GM18519 (cell line): ENCODE measurements at regions not wholly inside any gene's neighbourhood (a gene's known extent, or its start where the extent isn't known, plus 50 kb on each side); places are given as distances from the start of the nearest gene placed in this dataset.
"Not testable (repeated sequence)": the region's sequence is repeated elsewhere in the genome, so short reads cannot be mapped to it uniquely, and the experiment has no call there.

ENCODE experiments used
- ATAC-seq: cut with Tn5 transposase; IDR thresholded peaks from one replicate; pipeline ENCODE4 v1.9.1; 2021; ENCODE audit warnings: mild to moderate bottlenecking, moderate library complexity; ENCODE audit not compliant: unreplicated experiment, low FRiP score

DNA sequence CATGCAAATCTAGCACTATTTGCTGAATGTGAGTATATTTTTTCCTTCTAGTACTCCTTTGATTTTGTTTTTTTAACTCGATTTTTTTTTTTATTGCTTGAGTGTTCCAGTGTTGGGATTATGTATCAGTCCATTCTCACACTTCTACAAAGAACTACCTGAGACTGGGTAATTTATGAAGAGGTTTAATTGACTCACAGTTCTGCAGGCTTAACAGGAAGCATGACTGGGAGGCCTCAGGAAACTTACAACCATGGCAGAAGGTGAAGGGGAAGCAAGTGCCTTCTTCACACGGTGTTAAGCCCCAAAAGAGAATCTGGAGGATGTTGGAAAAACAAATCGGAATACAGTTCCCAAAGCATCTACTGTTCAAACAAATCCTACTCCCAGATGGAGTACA, 69.1 kb downstream of the ZNF518B start:
- ATAC-seq = not testable (repeated sequence)

DNA sequence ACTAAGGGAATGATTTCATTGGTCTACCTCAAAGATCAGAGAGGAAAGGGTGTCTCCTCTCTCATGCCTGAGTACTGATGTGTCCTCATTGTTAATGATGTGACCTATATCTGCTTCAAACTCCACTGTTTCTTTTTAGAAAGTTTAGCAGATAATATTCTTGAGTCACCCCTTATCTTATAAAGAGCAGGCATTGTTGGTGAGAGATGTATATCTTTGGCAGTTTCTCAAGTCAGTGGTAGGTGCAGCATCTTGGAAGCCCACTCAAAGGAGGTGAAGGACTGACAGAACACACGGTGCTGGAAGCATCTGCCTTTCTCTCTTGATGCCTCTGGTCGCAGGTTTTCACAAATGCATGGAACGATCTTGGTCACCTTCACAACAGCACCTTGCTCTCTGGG, 71.2 kb downstream of the ZNF518B start:
- no peak for ATAC-seq

DNA sequence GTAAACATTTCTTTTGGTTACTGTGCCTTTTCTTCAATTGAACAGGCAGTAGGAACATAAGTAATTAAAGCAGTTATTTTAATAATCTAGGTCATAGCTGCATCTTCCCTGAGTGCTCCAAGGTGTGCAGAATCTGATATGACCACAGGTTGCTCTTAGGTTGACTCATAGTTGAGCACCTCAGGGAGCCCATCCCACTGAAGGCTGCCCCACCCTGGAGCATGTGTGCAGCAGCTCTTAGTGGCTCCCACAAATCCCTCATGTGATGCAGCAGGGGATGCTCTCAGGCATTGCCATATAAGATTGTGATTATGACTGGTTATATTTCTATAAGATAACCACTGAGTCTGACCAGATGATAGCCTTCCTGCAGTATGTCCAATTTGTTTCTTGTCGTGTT, 72.3 kb downstream of the ZNF518B start:
- no peak for ATAC-seq

DNA sequence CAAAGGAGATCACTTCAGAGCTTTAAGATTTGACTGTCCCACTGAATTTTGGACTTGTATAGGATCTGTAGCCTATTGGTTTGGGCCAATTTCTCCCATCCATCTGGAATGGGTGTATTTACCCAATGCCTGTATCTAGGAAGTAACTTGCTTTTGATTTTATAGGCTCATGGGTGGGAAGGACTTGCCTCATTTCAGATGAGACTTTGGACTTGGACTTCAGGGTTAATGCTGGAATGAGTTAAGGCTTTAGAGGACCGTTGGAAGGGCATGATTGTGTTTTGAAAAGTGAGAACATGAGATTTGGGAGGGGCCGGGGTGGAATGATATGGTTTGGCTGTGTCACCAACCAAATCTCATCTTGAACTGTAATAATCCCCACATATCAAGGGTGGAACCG, 73.8 kb downstream of the ZNF518B start:
- no peak for ATAC-seq

DNA sequence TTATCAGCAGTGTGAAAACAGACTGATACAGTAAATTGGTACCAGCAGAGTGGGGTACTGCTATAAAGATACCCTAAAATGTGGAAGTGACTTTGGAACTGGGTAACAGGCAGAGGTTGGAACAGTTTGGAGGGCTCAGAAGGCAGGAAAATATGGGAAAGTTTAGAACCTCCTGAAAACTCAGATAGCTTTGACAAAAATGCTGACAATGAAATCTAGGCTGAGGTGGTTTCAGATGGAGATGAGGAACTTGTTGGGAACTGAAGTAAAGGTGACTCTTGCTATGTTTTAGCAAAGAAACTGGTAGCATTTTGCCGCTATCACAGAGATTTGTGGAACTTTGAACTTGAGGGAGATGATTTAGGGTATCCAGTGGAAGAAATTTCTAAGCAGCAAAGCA, 75.1 kb downstream of the ZNF518B start:
- ATAC-seq = not testable (repeated sequence)

DNA sequence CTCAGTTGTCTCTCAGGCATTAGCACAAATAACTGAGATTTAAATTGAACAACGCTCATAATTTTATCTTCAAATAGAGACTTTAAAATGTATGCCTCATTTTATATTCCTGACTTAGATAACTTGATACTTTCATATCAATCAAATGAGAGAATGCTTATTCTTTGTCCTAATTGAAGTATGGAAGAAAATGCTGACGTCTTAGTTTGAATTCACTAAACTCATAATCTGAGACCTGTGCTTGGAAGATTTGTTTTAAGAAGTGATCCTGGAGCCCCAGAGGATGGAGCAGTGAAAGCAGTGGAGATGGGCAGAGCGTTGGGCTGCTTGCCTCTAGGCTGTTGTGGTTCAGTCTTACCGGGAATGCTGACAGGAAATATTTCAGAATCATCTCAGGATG, 76.1 kb downstream of the ZNF518B start:
- ATAC-seq = no peak

DNA sequence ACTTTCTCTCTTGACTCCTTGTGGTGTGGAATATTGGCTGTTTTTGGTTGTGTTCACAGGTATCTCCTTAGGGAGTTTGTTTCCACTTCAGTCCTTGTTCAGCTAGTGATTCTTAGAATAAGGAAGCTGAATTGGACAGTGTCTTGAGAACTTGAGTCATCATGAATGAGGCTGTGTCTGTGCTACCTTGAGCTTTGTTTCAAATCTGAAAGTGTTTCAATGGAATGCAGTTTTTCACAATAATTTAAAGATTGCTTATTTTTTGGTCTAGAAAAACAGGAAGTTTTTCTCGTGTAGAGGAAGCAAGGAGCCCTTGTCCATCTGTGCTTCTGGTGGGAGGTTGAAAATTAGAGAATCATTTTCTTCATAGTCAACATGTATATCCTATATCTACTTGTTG, 76.5 kb downstream of the ZNF518B start:
- no peak for ATAC-seq

DNA sequence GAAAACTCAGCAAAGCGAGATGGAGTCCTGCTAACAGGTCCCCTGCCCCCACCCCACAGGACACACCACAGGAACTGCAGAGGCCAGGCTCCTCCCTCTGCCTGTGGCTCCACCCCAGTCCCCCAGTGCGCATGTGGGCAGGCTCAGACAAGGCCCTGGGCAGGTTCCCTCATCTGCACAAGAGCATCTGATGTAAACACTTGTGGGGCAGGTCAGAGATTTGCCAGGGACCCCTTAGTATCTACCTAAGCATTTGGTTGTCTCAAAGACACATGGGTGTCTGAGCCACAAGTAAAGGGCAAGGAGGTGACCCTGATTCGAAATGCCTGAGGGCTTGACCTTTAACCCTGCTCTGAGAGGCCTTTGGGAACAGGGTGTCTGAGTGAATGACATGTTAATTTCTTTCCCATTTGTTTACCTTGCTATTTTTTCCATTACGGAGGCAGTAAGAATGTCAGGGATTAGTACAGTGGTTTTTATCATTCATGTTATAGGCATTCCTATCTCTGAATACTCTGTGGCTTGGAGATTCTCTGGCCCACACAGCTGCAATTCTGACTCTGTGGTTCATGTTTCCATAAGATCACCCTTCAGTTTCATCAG, 85.3 kb downstream of the ZNF518B start:
- no peak for ATAC-seq

DNA sequence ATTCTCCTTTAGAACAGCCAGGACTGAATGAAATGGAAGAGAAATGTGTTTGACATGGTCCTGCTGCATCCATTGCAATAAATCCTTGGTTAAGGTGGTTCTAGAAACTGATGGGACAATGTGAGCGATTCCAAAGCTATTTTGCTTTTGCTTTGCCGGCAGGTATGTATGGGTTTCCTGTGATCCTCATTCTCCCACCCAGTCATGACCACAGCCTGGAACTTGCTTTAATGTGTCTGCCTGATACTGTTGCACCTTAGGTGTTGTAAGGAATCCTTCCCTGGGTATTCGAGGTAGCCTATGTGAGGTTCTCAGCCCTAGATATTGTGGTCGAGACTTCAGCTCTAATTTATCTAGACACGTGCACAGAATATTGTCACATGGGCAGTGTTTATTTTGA, 86.1 kb downstream of the ZNF518B start:
- no peak for ATAC-seq

DNA sequence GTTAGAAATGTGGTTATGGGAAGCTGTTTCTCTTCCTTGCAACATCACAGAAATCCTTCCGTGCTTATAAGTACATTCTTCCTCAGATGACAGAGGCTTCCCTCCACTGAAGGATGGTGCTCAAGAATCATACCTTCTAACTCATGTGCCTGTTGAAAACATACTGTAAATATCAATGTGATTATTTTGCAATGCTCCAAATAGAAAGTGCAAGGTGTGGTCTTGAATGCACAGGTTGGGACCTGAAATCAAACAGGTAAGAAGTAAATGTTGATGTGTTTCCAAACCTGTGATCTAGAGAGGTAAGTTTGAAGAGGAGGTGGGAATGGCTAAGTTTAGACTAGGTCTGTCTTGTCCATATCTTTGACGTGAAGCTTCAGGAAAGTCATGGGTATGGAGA, 87.7 kb downstream of the ZNF518B start:
- ATAC-seq = no peak

DNA sequence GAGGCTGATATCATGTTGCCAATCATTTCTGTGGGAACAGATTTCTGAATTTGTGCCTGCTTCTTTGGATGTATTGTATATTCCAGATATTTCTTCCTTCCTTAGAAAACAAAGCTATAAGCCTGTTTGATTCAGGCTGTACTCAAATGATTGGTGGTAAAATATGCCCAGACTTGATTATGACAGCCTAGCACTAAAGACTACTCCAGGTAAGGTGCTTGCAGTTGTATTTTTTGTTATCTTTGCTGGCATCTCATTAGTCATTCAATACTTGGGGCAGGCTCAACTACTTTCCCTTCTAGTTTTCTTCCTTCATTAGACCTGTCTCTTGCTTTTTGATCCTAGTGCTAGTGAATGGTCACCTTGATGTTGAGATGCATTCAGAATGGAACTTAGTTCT, 90.6 kb downstream of the ZNF518B start:
- no peak for ATAC-seq

DNA sequence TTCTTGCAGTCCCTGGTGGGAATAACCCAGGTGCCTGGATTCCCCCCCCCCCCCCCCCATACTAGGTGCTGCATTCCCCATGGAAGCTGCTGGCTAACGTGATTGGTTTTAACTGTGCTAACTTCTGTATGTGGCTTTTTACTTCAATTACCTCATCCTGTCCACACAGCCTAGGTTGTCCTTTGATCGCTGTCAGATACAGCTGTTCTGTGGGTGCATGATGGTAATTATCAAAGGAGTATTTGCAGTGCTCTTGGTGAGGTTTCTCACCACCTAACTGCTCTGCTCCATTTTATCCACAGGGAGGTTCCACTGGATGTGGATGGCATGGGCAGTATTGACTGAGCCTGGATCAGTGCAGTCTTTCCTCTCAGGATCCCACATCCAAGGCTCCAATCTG, 93.0 kb downstream of the ZNF518B start:
- ATAC-seq = no peak

DNA sequence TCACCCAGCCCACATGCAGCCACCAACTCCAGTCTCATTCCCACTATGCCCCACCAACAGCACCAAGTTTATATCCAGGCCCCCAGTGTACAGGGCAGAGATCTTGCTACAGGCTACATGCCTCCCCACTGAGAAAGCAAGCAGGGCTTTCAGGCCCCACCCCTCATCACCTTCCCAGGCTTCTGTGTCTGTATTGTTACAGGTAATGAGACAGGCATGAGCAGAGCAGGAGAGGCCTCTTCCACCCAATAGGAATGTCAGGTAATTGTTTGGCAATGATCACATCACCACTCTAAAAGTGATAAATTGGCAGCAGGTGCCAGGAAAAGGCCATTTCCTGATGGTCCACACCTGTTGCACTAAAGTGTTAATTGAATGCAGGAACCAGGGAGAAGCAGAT, 102.5 kb downstream of the ZNF518B start:
- ATAC-seq = no peak

DNA sequence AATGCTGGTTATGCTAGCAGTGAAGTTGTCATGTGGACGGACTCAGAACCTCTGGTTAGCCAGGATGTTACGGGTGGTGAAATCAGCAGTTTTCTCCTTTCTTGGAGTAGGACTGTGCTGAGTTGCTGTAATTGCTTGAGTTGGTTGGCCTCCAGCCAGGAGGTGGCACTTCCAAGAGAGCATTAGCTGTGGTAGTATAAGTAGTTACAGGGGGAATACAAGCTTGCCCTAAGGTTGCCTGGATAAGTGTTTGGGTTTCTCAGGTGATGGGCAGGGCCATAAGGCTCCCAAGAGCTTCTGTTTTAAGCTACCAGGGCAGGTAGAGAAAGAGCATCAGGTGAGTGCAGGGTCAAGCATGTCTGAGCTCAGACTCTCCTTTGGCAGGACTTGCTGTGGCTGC, 103.0 kb downstream of the ZNF518B start:
- no peak for ATAC-seq

DNA sequence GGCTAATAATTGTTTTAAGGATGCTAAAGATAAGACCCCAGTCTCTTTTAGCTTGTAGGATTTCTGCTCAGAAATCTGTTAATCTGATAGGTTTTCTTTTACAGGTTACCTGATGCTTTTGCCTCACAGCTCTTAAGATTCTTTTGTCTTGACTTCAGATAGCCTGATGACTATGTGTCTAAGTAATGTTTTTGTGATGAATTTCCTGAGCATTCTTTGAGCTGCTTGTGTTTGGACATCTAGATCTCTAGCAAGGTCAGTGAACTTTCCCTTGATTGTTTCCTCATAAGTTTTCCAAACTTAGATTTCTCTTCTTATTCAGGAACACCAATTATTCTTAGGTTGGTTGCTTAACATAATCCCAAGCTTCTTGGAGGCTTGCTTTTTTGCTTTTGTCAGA, 104.1 kb downstream of the ZNF518B start:
- no peak for ATAC-seq

DNA sequence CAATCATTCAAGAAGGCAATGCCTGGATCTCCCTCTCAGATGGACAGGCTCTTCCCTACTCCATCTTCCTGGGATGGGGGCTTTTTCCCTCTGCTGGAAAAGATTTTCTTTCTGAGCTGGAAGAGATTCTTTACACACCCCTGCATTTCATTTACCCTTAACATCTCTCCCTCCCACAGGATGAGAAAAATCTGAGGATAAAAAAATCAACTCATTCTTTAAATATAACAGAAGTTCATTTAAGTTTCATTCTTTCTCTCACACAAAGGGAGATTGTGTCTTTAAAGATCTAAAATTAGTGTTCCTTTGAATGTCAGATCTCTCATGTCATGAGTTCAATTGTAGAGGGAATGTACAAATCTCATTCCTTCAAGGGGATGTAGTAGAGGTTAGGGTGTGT, 109.0 kb downstream of the ZNF518B start:
- no peak for ATAC-seq

DNA sequence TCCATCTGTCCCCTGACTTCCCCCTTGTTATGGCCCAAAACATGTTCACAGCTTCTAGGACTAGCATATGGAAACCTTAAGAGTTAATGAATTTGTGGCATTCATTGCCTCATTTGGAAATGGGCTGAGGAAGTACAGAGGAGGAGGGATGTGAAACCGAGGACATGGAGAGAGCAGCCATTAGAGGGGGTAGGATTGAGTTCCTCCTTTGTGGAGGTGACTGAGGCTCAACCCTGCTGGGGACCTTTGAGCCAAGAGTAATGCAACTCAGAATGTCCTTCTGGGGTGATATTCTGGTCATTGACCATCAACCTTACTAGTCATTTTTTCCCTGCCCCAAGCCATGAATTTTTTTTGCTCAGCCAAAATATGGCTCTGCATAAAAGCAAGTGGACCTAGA, 109.4 kb downstream of the ZNF518B start:
- no peak for ATAC-seq

DNA sequence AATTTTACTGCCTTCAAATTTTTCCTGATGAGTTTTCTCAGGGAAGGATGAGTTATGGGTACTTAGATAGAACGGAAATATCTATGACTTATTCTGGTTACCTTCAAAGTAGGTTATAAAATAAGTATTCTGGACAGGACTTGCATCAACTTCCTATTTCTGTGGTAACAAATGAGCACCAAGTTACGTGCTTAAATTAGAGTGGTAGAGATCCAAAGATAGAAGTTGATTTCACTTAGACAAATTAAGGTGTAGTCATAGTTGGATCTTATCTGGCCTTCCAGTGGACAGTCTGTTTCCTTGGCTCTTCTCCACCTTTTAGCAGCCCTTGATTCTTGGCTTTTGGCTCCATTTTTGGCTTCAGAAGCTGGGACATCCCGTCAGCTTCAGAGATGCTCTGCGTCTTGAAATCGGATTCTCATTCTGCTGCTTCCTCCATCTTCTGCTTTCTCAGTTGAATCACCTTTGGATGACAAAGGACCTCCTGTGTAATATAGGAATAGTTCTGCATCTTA, 109.9 kb downstream of the ZNF518B start:
- ATAC-seq = no peak

DNA sequence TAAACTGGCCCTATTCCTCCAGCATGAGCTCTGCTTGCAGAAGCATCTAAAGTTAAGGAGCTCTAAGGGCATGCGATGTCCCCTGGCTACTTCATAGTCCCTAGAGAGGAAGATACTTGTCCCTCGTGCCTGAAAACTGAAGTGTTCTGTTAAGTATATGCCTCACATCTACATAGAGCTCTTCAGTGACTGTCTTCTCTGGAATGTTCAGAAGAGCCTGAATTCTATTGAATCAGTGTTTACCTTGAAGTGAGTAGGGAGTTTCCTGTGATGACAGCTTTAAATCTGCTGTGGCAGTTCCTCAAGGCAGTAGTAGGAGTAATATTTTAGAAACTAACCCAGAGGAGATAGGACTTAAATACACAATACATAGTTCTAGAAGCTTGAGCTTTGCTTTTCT, 111.2 kb downstream of the ZNF518B start:
- no peak for ATAC-seq

DNA sequence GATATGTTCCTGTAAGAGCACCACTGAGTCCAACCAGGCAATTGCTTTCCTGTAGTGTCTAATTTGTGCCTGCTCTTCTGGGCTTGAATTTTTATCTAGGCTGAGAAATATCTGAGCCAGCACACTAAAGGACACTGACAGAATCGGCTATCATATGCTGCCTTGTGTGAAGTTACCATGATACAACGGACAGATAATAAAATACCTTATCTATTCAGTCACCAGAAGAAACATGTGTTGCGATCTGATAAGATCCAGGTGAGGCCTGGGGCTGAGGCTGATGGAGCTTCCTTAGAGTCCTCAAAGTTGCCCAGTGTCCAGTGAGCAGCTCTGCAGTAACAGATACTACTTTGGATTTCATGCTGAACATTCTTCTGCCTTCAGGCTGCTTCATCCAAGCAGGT, 111.8 kb downstream of the ZNF518B start:
- no peak for ATAC-seq

DNA sequence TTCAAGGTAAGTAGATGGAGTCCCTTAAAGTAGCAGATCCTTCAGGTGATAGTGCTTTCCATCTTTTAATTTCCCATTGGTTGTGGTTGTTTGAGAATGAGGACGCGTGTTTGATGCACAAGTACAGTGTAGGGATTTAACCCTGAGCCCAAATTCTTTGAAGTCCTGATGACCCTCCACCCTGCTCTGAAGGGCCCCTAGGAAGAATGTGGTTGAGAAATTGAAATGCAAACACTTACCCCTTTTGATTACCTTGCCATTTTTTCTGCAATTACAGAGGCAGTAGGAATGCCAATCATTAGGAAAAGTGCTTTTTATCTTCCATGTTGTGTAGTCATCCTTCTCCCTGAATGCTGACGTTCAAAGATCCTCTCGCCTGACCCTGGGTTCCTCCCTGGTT, 112.4 kb downstream of the ZNF518B start:
- ATAC-seq = no peak

DNA sequence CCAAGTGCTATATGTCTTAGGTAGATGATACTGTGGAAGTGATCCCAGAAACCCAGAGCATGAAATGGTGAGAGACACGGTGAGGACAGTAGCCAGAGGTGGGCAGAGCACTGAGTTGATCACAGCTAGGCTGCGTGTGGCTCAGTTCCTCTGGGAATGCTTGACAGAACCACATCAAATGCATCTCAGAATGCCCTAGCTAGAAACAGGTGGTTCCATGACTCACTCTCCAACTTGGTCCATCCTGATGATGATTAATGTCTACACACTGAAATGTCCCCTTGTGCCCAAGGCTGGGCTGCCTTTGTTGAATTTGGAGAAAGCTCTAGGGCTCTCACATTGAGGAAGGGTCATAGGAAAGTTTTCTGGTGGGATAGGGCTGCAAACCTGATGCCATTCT, 113.6 kb downstream of the ZNF518B start:
- no peak for ATAC-seq

DNA sequence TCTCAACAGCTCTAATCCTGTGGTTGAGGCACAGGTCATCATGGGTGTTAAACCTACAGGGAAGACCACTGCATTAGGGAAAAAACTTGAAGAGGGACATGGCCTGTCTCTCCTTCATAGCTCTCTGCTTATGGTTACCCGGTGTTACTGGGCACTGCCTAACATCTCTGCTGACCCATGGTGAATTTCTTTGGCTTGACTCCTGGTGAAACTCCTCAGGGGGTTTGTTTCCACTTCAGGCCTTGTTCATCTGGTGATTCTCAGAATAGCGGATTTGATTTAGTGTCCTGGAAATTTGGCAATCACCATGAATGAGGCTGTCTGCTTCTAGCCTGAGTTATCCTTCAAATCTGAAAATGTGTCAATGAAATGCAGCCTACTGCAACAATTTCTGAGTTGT, 114.4 kb downstream of the ZNF518B start:
- ATAC-seq = no peak
